GM04503 (cell line): ENCODE measurements at regions not wholly inside any gene's neighbourhood (a gene's known extent, or its start where the extent isn't known, plus 50 kb on each side); places are given as distances from the start of the nearest gene placed in this dataset.
A peak's percentile ranks its signal among the peaks of the same experiment; 100 is the strongest.
"Not testable (repeated sequence)": the region's sequence is repeated elsewhere in the genome, so short reads cannot be mapped to it uniquely, and the experiment has no call there.

Experiments
- DNase-seq: peaks from one replicate; pipeline ENCODE4 v3.0.0-alpha.2; 2012; ENCODE audit warnings: low read depth

DNA sequence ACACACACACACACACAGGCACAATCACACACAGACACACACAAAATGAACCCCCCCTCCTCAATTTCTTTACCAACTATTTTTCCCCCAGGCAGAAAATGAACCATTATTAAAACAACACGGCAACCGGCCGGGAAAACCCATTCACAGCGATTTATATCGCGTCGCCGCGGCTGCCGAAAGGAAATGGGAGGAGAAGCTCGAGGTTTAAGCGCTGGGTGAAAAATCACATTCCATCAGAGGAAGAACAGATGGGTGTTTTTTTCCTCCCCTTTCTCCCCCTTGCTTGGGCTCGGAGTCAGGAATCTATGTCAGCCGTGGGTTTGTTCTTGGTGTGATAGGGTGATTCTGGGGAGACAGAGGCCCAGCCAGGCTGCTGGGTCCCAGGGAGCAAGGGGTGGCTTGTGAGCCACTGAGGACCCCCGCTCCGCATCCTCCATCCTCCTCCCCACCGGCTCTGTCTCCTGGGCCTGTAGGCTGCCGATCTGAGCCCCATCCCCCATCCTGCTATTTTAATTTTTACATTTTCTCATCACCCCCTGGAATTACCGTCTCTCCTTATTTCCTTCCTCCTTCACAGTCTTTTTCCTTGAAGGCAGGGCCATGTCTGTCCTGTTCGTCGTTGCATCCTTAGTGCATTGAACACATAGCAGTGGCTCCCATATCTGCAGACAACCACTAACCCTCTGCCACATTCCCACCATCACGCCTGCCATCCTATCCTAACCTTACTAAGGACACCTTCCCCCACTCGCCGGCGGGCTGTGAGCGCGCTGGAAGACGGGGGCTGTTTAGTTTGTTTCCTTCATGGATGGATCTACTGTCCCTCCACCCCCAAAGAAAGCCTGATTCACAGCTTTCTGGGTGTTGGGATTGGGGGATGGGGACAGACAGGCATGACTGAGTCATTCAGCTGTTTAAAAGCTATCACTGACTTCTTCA lies 137.7 kb downstream of the CRLF3 start:
- not testable (repeated sequence) for DNase-seq

GRCh38 chr17:30682280-30682679 lies 142.2 kb downstream of the CRLF3 start:
- not testable (repeated sequence) for DNase-seq

GRCh38 chr17:30680681-30681080 lies 143.8 kb downstream of the CRLF3 start:
- not testable (repeated sequence) for DNase-seq

- DNase-seq: no peak
These were observed 146.8 kb downstream of the CRLF3 start for GRCh38 chr17:30677550-30678249.

DNA sequence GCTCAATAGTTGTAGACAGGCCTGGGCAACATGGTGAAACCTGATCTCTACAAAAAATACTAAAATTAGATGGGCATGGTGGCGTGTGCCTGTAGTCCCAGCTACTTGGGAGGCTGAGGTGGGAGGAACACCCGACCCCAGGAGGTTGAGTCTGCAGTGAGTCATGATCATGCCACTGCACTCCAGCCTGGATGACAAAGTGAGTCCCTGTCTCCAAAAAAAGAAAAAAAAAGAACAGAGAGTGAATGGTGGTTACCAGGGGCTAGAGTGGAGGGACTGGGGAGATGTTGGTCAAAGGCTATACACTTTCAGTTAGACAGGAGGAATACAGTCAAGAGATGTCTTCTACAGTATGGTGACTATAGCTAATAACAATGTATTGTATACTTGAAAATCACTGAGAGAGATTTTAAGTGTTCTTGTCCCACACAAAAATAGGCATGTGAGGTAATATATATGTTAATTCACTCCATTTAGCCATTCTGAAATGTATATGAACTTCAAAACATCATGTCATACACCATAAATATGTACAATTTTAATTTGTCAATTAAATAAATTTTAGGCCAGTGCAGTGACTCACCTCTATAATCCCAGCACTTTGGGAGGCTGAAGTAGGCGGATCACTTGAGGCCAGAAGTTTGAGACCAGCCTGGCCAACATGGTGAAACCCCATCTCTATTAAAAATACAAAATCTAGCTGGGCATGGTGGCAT lies 148.6 kb downstream of the CRLF3 start:
- DNase-seq: not testable (repeated sequence)

DNA sequence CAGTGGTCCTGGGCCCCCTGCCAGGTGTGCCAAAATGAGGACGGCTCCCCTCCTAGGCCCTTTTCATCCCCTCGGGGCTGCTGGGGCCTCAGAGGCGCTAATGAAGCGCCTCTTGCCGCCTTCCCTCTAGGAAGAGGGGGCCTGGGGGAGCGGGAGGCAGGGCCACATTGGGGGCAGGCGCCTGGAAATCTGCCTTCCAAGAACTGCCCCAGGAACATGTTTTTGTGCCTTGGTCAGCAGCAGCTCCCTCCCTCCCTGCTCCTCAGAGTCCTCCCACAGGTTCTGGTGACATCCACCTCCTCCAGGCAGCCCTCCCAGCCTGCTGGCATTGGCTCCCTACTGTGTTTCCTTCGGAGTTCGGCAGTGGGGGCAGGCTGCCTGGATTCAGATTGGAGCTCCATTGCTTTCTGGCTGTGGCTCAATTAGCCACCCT lies 155.3 kb downstream of the CRLF3 start:
- not testable (repeated sequence) for DNase-seq

GRCh38 chr17:30668360-30669181 lies 155.9 kb downstream of the CRLF3 start:
- not testable (repeated sequence) for DNase-seq

- peak; percentile 8 for DNase-seq
These were observed 156.7 kb downstream of the CRLF3 start for GRCh38 chr17:30667657-30668359.

GRCh38 chr17:30666838-30667656 lies 157.4 kb downstream of the CRLF3 start:
- DNase-seq: not testable (repeated sequence)

- DNase-seq: not testable (repeated sequence)
These were observed 160.6 kb downstream of the CRLF3 start for GRCh38 chr17:30663727-30664455.

GRCh38 chr17:30657148-30657547 lies 167.3 kb downstream of the CRLF3 start:
- DNase-seq: not testable (repeated sequence)

- not testable (repeated sequence) for DNase-seq
These were observed 171.5 kb downstream of the CRLF3 start for GRCh38 chr17:30653038-30653437.

DNA sequence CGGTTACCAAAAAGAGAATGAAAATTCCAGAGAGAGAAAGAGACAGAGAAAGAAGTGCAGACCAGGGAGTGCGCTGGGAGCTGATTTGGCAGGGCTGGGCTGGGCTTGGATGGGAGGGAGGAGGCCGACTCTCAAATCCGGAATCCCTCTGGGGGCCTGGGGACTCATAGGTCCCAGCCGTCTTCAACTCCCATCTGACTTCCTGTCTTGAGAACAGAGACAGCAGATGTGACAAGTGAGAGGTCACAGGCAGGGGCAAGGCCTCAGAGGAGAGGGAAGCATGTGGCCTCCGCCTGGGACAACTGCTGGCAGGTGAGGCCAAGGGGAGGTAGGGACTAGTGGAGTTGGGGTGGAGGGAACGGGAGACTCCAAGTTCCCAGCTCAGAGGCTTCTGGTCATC lies 172.9 kb downstream of the GOSR1 start:
- DNase-seq: not testable (repeated sequence)

DNA sequence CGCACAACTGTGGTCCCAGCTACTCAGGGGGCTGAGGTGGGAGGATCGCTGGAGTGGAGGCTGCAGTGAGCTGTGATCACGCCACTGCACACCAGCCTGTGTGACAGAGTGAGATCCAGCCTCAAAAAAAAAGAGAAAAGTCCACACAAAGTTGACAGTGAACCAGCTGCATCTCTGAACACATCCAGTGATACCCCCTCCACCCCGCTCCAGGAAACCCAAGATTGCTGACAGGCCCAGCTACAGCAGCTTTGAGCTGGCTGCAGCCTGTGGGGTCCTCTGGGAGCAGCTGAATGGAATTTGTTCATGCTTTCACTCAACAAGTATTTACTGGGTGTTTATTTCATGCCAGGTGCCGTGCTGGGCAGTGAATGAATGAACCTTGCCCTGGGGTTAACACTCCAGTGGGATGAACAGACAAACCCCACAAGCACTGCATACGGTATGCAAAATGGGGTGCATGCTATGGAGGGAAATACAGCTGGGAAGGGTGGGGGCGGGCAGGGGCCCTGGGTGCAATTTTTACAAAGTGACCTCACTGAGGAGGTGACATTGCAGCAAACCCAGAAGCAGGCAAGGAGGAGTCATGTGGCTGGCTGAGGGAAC lies 170.9 kb downstream of the GOSR1 start:
- DNase-seq: not testable (repeated sequence)

GRCh38 chr17:30645875-30646274 lies 168.7 kb downstream of the GOSR1 start:
- DNase-seq: not testable (repeated sequence)

- DNase-seq: not testable (repeated sequence)
These were observed 167.5 kb downstream of the GOSR1 start for GRCh38 chr17:30644713-30645112.

DNA sequence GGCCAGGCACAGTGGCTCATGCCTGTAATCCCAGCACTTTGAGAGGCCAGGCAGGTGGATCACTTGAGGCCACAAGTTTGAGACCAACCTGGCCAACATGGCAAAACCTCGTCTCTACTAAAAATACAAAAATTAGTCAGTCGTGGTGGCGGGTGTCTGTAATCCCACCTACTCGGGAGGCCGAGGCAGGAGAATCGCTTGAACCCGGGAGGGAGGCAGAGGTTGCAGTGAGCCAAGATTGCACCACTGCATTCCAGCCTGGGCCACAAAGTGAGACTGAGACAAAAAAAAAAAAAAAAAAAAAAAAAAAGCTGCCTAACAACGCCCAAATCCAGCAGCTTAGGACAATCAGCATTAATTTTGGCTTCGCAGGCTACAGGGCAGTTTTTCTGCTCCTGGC lies 167.1 kb downstream of the GOSR1 start:
- DNase-seq: not testable (repeated sequence)

- not testable (repeated sequence) for DNase-seq
These were observed 164.2 kb downstream of the GOSR1 start for GRCh38 chr17:30641428-30641827.

DNA sequence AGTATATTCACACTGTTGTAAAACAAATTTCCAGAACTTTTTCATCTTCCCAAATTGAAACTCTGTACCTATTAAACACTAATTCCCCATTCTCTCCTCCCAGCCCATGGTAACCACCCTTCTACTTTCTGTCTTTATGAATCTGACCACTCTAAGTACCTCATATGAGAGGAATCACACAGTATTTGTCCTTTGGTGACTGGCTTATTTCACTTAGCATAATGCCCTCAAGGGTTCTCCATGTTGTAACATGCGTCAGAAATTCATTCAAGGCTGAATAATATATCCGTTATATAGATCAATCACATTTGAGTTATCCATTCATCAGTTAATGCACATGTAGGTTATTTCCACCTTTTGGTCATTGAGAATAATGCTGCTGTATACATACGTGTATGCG lies 162.2 kb downstream of the GOSR1 start:
- not testable (repeated sequence) for DNase-seq
